Endothelial cell of umbilical vein (primary cell): ENCODE measurements at regions not wholly inside any gene's neighbourhood (a gene's known extent, or its start where the extent isn't known, plus 50 kb on each side); places are given as distances from the start of the nearest gene placed in this dataset.
"Not testable (repeated sequence)": the region's sequence is repeated elsewhere in the genome, so short reads cannot be mapped to it uniquely, and the experiment has no call there.

Experiments used
- BruUV-seq: library from RNA; stranded (reverse); fragments of 400-500 nt; replicated peaks from 2 replicates; lab custom pipeline; 2021; lab: Mats Ljungman, UMichigan
- CTCF ChIA-PET: fragments of 300-600, 350-600 bp; sonication (Branson Sonifier 250); formaldehyde crosslinking; loops from one replicate; lab custom pipeline; 2021; ENCODE audit warnings: antibody characterized with exemption, inconsistent platforms; lab: Charles Lee
- POLR2A ChIA-PET: fragments of 300-600, 350-600 bp; sonication (Branson Sonifier 250); formaldehyde crosslinking; loops from one replicate; lab custom pipeline; 2021; ENCODE audit warnings: antibody characterized with exemption, inconsistent platforms; lab: Charles Lee
- DNase-seq: peaks from one replicate; pipeline ENCODE4 v3.0.0-alpha.2; 2011; ENCODE audit warnings: low read depth, low spot score
- FAIRE-seq: peaks from 2 replicates; lab custom pipeline; 2011; peaks lifted over from hg19 to GRCh38; lab: Jason Lieb, UNC
- H2AFZ ChIP-seq: 2 replicates; pipeline ENCODE4 v1.6.0; 2012; ENCODE audit warnings: low read depth, low read length, control low read depth, inconsistent platforms
- H3K27ac ChIP-seq: 2 replicates; pipeline ENCODE4 v1.5.1; 2011; ENCODE audit warnings: low read depth, mild to moderate bottlenecking, control low read depth, low read length, moderate library complexity; ENCODE audit not compliant: insufficient read depth
- H3K27me3 ChIP-seq, 2 experiments: 2 replicates each; pipeline versions ENCODE4 v1.6.0 to v1.6.1; 2011; ENCODE audit warnings: low read length in 2 of 2, mixed read lengths in 1 of 2; ENCODE audit not compliant: control insufficient read depth in 2 of 2, insufficient read depth in 2 of 2
- H3K36me3 ChIP-seq, 2 experiments: 2 replicates in 1 of 2; 3 replicates in 1 of 2; pipeline ENCODE4 v1.5.1; 2011; ENCODE audit warnings: low read length in 2 of 2, mild to moderate bottlenecking in 1 of 2, moderate library complexity in 1 of 2; ENCODE audit not compliant: control insufficient read depth in 2 of 2, insufficient read depth in 2 of 2; ENCODE audit errors: extremely low read depth in 1 of 2
- H3K4me1 ChIP-seq: 3 replicates; pipeline ENCODE4 v1.5.1; 2011; ENCODE audit warnings: mild to moderate bottlenecking, low read length; ENCODE audit not compliant: control insufficient read depth, insufficient read depth; ENCODE audit errors: extremely low read depth
- H3K4me2 ChIP-seq: 2 replicates; pipeline ENCODE4 v1.6.1; 2011; ENCODE audit warnings: low read length, control low read depth, mixed read lengths; ENCODE audit not compliant: insufficient read depth
- H3K4me3 ChIP-seq, 3 experiments: fragments of 200-600 bp in 1 of 3; sonication (generic), shearing (Covaris generic) in 1 of 3; replicated peaks in 1 of 3; 2 replicates each; pipeline ENCODE4 v1.5.1; 2011 to 2016; ENCODE audit warnings: control low read depth in 3 of 3, low read length in 3 of 3, mild to moderate bottlenecking in 2 of 3, inconsistent platforms in 1 of 3, low read depth in 1 of 3, moderate library complexity in 1 of 3; ENCODE audit not compliant: insufficient read depth in 1 of 3
- H3K79me2 ChIP-seq: 2 replicates; pipeline ENCODE4 v1.6.0; 2012; ENCODE audit warnings: low read length, inconsistent platforms; ENCODE audit not compliant: control insufficient read depth, insufficient read depth
- H3K9ac ChIP-seq: replicated peaks from 2 replicates; pipeline ENCODE3; 2011; ENCODE audit warnings: low read length, control low read depth; ENCODE audit not compliant: insufficient read depth; ENCODE audit errors: extremely low read depth
- H3K9me1 ChIP-seq: replicated peaks from 3 replicates; pipeline ENCODE4 v1.6.0; 2011; ENCODE audit warnings: mild to moderate bottlenecking, low read length; ENCODE audit not compliant: control insufficient read depth, insufficient read depth; ENCODE audit errors: extremely low read depth
- H3K9me3 ChIP-seq: replicated peaks from 2 replicates; pipeline ENCODE4 v1.5.1; 2012; ENCODE audit warnings: low read length, inconsistent platforms; ENCODE audit not compliant: control insufficient read depth, insufficient read depth
- H4K20me1 ChIP-seq: replicated peaks from 2 replicates; pipeline ENCODE3; 2011; ENCODE audit warnings: mild to moderate bottlenecking, low read length; ENCODE audit not compliant: control insufficient read depth, insufficient read depth; ENCODE audit errors: extremely low read depth
- CTCF ChIP-seq, 2 donors: IDR thresholded peaks; 1 replicate in 1 of 2; 2 replicates in 1 of 2; pipeline ENCODE4 v1.5.1; 2011; ENCODE audit warnings: low read length in 2 of 2, mild to moderate bottlenecking in 2 of 2, moderate library complexity in 2 of 2, control low read depth in 1 of 2, inconsistent platforms in 1 of 2, low read depth in 1 of 2; ENCODE audit not compliant: insufficient read depth in 1 of 2; ENCODE audit errors: extremely low read depth in 1 of 2
- EZH2 ChIP-seq: IDR thresholded peaks from 2 replicates; pipeline ENCODE4 v1.6.1; 2012; ENCODE audit warnings: borderline replicate concordance, low read depth, mild to moderate bottlenecking, moderate library complexity, low read length, inconsistent platforms; ENCODE audit not compliant: severe bottlenecking
- FOS ChIP-seq: IDR thresholded peaks from 2 replicates; pipeline ENCODE4 v1.6.1; 2011; ENCODE audit warnings: mild to moderate bottlenecking, low read length, moderate library complexity, borderline replicate concordance; ENCODE audit not compliant: insufficient read depth
- GATA2 ChIP-seq: IDR thresholded peaks from 2 replicates; pipeline ENCODE4 v1.7.0; 2011; ENCODE audit warnings: low read depth, mild to moderate bottlenecking, moderate library complexity, mixed read lengths, low read length; ENCODE audit not compliant: insufficient read length, insufficient read depth
- JUN ChIP-seq: IDR thresholded peaks from 2 replicates; pipeline ENCODE4 v1.6.1; 2011; ENCODE audit warnings: borderline replicate concordance, low read depth; ENCODE audit not compliant: insufficient read length, insufficient read depth
- MAX ChIP-seq: IDR thresholded peaks from 2 replicates; pipeline ENCODE4 v1.6.1; 2011; ENCODE audit not compliant: insufficient read depth, insufficient read length
- MYC ChIP-seq: IDR thresholded peaks from one replicate; pipeline ENCODE4 v1.6.1; 2011; ENCODE audit warnings: mild to moderate bottlenecking, low read depth, low read length
- POLR2A ChIP-seq: IDR thresholded peaks from 2 replicates; pipeline ENCODE4 v1.6.1; 2012; ENCODE audit warnings: low read depth, mild to moderate bottlenecking, control low read depth, low read length
- POLR2AphosphoS5 ChIP-seq: IDR thresholded peaks from 2 replicates; pipeline ENCODE4 v1.6.1; 2012; ENCODE audit warnings: low read depth, mild to moderate bottlenecking, control low read depth, low read length, moderate library complexity; ENCODE audit not compliant: insufficient read depth
- dilution Hi-C: fragments of 300-500 bp; cut with MboI; formaldehyde crosslinking; loops from one replicate; pipeline ENCODE4 v1.15.0; 2019; ENCODE audit warnings: low sequenced_read_pairs; ENCODE audit not compliant: extremely low pct_ligation_motif_present
- intact Hi-C: fragments of 100-400 bp; cut with micrococcal nuclease; formaldehyde crosslinking; loops from one replicate; pipeline ENCODE4 v1.10.0; 2022

GRCh38 chr14:40955131-40955505 lies 651.6 kb upstream of the LRFN5 start:
- FAIRE-seq = no peak
- intact Hi-C loops = no loop called here
- Histone ChIP-seq H3K27ac (no peak overlapping the region), H3K4me1 (no peaks in the 10 kb centered on the region), H3K9ac (no peak overlapping the region), H3K4me3 (no peak overlapping the region), H3K9me1 (no peaks in the 10 kb centered on the region), H3K36me3 (no peaks in the 10 kb centered on the region), H4K20me1 (no peaks in the 10 kb centered on the region), H2AFZ (no peak overlapping the region), H3K79me2 (no peaks in the 10 kb centered on the region), H3K27me3 (no peaks in the 10 kb centered on the region), H3K9me3 (peaks cover 2% of the 10 kb centered on the region), H3K4me2 (no peak overlapping the region)
- CTCF ChIA-PET = no interaction called here
- dilution Hi-C loops = no loop called here
- POLR2A ChIA-PET = no interaction called here
- BruUV-seq = no TSS peak
- TF ChIP-seq MAX (no peak), POLR2AphosphoS5 (no peak), JUN (no peak), FOS (no peak), MYC (no peak), GATA2 (no peak), EZH2 (no peak), POLR2A (no peak), CTCF (IDR thresholded peaks at IDR 0.05; ENCODE audit: extremely low read depth in 1 of 2, insufficient read depth in 1 of 2, low read depth in 1 of 2, low read length in 2 of 2) (no peak)
- no peak for DNase-seq

- not testable (repeated sequence) for FAIRE-seq
Observed at GRCh38 chr14:40954448-40955130, 652.1 kb upstream of the LRFN5 start.

More at GRCh38 chr14:40954448-40955130, 652.1 kb upstream of the LRFN5 start:
- H3K79me2 ChIP-seq, H3K27me3 ChIP-seq, H3K9me3 ChIP-seq, dilution Hi-C loops, H3K9me1 ChIP-seq, H3K4me2 ChIP-seq, intact Hi-C loops, H4K20me1 ChIP-seq, H3K9ac ChIP-seq, POLR2A ChIA-PET, H3K4me1 ChIP-seq, H3K4me3 ChIP-seq, H2AFZ ChIP-seq, DNase-seq, BruUV-seq, CTCF ChIA-PET, H3K36me3 ChIP-seq, H3K27ac ChIP-seq: not testable (repeated sequence)
